ENCODE measurements at regions not wholly inside any gene's neighbourhood (a gene's known extent, or its start where the extent isn't known, plus 50 kb on each side); places are given as distances from the start of the nearest gene placed in this dataset.

DNA sequence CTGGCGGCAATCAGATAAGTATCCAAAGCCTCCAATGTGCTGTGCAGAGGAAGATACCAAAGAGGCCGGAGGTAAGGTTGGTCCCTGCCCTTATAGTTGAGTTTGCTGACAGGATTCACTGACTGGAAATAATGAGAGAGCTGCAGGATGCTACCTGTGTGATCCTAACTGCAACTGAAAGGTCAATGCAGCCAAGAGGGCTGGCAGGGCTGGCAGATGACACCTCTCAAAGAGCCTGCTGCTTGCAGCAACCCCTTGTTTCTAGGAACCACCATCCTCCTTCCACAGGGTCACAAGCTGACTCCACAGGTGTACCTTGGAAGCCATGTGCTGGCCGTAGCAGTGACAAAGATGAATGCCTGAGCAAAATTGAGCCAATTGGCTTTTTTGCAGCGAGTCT is 348.1 kb downstream of the DDX10 start:
- Histone ChIP-seq H3K27me3 (no peaks in the 10 kb centered on the region), H3K4me3 (no peak overlapping the region), H3K27ac (no peak overlapping the region), H3K4me1 (replicated peaks in 1 of 2) (no peaks in the 10 kb centered on the region), H3K36me3 (replicated peaks in 1 of 2) (no peaks in the 10 kb centered on the region), H3K9me3 (replicated peaks in 1 of 3) (no peaks in the 10 kb centered on the region)
- DNase-seq: no peak
- intact Hi-C loops (cut with DNase I): loop anchor here in 1 of 2 donors (10.0 kb wide), 1 partner anchor 448 kb away; no protein-coding TSS in a partner anchor
- 83 to 93% (median 88%) methylated on average over 3 to 4 of the region's 4 CpGs for WGBS, 4 donors
- TF ChIP-seq POLR2A (IDR thresholded peaks at IDR 0.05): no peak
- TF ChIP-seq, protein P1, sequence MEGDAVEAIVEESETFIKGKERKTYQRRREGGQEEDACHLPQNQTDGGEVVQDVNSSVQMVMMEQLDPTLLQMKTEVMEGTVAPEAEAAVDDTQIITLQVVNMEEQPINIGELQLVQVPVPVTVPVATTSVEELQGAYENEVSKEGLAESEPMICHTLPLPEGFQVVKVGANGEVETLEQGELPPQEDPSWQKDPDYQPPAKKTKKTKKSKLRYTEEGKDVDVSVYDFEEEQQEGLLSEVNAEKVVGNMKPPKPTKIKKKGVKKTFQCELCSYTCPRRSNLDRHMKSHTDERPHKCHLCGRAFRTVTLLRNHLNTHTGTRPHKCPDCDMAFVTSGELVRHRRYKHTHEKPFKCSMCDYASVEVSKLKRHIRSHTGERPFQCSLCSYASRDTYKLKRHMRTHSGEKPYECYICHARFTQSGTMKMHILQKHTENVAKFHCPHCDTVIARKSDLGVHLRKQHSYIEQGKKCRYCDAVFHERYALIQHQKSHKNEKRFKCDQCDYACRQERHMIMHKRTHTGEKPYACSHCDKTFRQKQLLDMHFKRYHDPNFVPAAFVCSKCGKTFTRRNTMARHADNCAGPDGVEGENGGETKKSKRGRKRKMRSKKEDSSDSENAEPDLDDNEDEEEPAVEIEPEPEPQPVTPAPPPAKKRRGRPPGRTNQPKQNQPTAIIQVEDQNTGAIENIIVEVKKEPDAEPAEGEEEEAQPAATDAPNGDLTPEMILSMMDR (IDR thresholded peaks at IDR 0.05): no peak

DNA sequence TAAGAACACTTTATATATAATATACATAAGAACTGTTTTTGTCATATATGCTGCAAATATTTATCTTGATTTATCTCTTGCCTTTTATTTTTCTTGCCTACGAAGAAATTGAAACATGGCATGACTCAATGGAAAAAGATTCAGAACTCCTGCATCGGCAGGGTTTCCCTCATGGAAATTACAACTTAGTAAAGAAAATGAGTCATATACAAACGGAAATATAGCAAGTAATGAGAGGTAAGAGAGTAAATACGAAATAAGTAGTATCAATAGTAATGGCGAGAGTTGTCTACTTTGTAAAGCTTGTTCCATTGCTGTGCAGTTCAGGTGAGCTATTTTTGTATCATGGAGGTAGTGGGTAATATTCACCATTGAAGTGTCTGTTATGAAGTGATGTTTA is 350.4 kb downstream of the DDX10 start:
- no peaks in the 10 kb centered on the region for H3K36me3 ChIP-seq (replicated peaks in 1 of 2)
- WGBS, 4 donors: 72 to 82% (median 80%) methylated on average over 5 of the region's 5 CpGs

DNA sequence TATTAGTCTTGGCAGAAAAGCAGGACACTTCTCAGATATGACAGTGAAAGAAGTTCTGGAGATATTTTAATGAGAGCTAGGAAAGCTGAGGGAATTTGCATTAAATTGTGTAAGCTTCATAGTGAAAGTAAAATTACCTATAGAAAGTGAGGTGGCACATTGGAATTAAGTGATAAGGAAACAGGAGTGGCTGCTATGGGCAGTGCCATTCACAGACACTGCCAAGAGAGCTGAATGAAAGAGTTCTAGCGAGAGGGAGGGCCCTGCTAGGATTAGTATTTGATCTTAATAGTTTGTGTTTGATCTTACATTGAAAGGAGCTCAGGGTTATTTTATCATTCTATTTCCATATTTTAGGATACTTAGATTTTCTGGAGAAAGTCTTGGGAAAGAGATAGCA is 351.9 kb downstream of the DDX10 start:
- WGBS, 4 donors: 0 to 100% (median 97%) methylated on average over 1 of the region's 1 CpG
- no peak overlapping the region for H3K27ac ChIP-seq
- no peaks in the 10 kb centered on the region for H3K4me1 ChIP-seq (replicated peaks in 1 of 2)
- H3K9me3 ChIP-seq (replicated peaks in 1 of 3): no peaks in the 10 kb centered on the region
- DNase-seq: no peak
- no peaks in the 10 kb centered on the region for H3K27me3 ChIP-seq
- no peak for TF ChIP-seq POLR2A (IDR thresholded peaks at IDR 0.05)
- TF ChIP-seq, protein P1 (IDR thresholded peaks at IDR 0.05): no peak
- H3K36me3 ChIP-seq (replicated peaks in 1 of 2): no peaks in the 10 kb centered on the region
- H3K4me3 ChIP-seq: no peak overlapping the region
- intact Hi-C loops (cut with DNase I): loop anchor here in 1 of 2 donors (10.0 kb wide), 1 partner anchor 452 kb away; no protein-coding TSS in a partner anchor

More for the DNA sequence above, 350.4 kb downstream of the DDX10 start:
- Histone ChIP-seq H3K4me3 (no peak overlapping the region), H3K27me3 (no peaks in the 10 kb centered on the region), H3K27ac (no peak overlapping the region), H3K4me1 (replicated peaks in 1 of 2) (no peaks in the 10 kb centered on the region), H3K9me3 (replicated peaks in 1 of 3) (no peaks in the 10 kb centered on the region)
- TF ChIP-seq, protein P1 (IDR thresholded peaks at IDR 0.05): no peak
- TF ChIP-seq POLR2A (IDR thresholded peaks at IDR 0.05): no peak
- intact Hi-C loops (cut with DNase I): loop anchor here in 1 of 2 donors (10.0 kb wide), 1 partner anchor 450 kb away; no protein-coding TSS in a partner anchor
- no peak for DNase-seq

DNA sequence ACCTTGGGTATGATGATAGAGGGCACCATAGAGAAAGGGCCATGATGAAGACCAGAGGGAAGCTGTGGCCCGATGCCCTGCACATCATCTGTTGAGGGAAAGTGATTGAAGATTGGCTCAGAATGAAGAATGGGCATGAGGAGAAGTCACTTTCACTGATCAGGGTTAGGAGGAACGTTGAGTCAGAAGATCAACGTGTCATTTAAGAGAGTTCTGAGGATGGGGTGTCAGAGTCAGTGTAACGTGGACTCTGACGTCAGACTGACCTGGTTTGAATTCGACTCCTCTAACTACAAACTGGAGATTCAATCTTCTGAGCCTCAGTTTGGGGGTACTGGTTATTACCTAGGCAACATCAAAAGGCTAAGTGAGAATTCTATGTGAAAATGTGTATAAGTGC is 352.6 kb downstream of the DDX10 start:
- TF ChIP-seq, protein P1 (IDR thresholded peaks at IDR 0.05): no peak
- no peak for TF ChIP-seq POLR2A (IDR thresholded peaks at IDR 0.05)
- DNase-seq: no peak
- 85 to 93% (median 92%) methylated on average over 6 of the region's 6 CpGs for WGBS, 4 donors
- intact Hi-C loops (cut with DNase I): loop anchor here in 1 of 2 donors (10.0 kb wide), 1 partner anchor 453 kb away; no protein-coding TSS in a partner anchor
- Histone ChIP-seq H3K27me3 (no peaks in the 10 kb centered on the region), H3K4me3 (no peak overlapping the region), H3K27ac (no peak overlapping the region), H3K9me3 (replicated peaks in 1 of 3) (no peaks in the 10 kb centered on the region), H3K4me1 (replicated peaks in 1 of 2) (no peaks in the 10 kb centered on the region), H3K36me3 (replicated peaks in 1 of 2) (no peaks in the 10 kb centered on the region)

Measured in adrenal gland (tissue), 9 donors.